ENCODE measurements at regions not wholly inside any gene's neighbourhood (a gene's known extent, or its start where the extent isn't known, plus 50 kb on each side); places are given as distances from the start of the nearest gene placed in this dataset.

DNA sequence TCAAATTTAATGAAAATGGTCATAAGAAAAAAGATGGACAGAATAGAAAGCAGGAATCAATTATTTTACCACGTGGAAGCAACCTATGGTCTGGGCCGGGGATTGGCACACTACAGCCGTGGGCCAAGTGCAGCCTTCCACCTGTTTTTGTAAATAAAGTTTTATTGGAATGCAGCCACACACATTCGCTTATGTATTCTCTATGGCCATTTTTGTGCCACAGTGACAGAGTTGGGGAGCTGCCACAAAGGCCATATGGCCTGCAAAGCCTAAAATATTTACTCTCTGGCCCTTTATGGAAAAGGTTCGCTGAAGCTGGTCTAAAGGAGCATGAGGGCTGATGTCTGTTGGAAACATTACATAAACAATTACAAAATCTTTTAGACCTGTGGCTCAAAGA, 144.8 kb downstream of the TMCO5A start:
- Histone ChIP-seq H3K9me3 (no peaks in the 10 kb centered on the region), H3K27me3 (no peaks in the 10 kb centered on the region), H3K27ac (no peak overlapping the region), H3K36me3 (no peaks in the 10 kb centered on the region), H3K4me1 (peaks cover 0 to 2% (median under 1%) of the 10 kb centered on the region in 4 donors), H3K4me3 (no peak overlapping the region)
- no peak for TF ChIP-seq EP300 (IDR thresholded peaks at IDR 0.05; ENCODE audit: low read depth)
- no peak for TF ChIP-seq POLR2A (IDR thresholded peaks at IDR 0.05)
- TF ChIP-seq, protein P1, sequence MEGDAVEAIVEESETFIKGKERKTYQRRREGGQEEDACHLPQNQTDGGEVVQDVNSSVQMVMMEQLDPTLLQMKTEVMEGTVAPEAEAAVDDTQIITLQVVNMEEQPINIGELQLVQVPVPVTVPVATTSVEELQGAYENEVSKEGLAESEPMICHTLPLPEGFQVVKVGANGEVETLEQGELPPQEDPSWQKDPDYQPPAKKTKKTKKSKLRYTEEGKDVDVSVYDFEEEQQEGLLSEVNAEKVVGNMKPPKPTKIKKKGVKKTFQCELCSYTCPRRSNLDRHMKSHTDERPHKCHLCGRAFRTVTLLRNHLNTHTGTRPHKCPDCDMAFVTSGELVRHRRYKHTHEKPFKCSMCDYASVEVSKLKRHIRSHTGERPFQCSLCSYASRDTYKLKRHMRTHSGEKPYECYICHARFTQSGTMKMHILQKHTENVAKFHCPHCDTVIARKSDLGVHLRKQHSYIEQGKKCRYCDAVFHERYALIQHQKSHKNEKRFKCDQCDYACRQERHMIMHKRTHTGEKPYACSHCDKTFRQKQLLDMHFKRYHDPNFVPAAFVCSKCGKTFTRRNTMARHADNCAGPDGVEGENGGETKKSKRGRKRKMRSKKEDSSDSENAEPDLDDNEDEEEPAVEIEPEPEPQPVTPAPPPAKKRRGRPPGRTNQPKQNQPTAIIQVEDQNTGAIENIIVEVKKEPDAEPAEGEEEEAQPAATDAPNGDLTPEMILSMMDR (IDR thresholded peaks at IDR 0.05): no peak
- TF ChIP-seq POLR2AphosphoS5 (IDR thresholded peaks at IDR 0.05): no peak
- in situ Hi-C loops (cut with MboI; ENCODE audit: low pct_ligation_motif_present in 1 of 4, low pct_unique_long_range_greater_than_20kb in 1 of 4, low sequenced_read_pairs in 3 of 4) (loop anchor here in 1 of 4 donors (10.0 kb wide), 1 partner anchor 74 kb away; no protein-coding TSS in a partner anchor), intact Hi-C loops (cut with DNase I; ENCODE audit: low total_unique reads) (no loop called here)
- 82 to 84% methylated on average over 4 to 5 of the region's 5 CpGs for WGBS, 2 donors (ENCODE audit: low coverage in 1 of 2)
- no peak for DNase-seq

DNA sequence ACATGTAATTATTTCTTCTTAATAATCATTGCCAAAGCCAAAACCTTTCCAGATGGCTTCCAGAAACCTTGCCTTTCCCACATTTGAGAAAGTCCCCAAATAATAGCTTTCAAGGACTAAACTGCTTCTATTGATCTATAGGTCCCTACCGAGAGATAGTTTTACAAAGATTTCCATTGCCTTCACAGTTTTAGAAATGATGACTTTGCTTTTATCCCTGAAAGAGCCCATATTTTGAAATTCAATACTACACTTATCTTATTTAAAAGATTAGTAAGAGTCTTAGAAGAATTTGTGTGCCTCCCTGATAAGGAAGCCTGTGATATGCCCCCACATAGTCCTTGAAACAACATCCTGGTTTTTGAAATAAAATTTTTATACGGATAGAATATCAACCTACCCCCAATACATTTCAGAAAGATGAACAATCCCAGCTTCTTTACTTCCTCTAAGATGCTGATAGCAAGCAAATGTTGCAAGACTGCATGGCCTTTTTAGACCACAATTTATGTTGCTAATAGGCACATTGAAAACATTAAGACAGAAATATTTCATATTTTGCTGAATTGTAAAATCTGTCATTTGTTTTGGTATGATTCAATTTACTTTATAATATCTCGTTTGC, 146.3 kb downstream of the TMCO5A start:
- DNase-seq: no peak
- Histone ChIP-seq H3K4me1 (peaks cover 0 to 7% (median 2%) of the 10 kb centered on the region in 4 donors), H3K27me3 (no peaks in the 10 kb centered on the region), H3K9me3 (no peaks in the 10 kb centered on the region), H3K27ac (no peak overlapping the region), H3K36me3 (no peaks in the 10 kb centered on the region), H3K4me3 (no peak overlapping the region)
- in situ Hi-C loops (cut with MboI; ENCODE audit: low pct_ligation_motif_present in 1 of 4, low pct_unique_long_range_greater_than_20kb in 1 of 4, low sequenced_read_pairs in 3 of 4) (no loop called here), intact Hi-C loops (cut with DNase I; ENCODE audit: low total_unique reads) (no loop called here)
- WGBS, 2 donors (ENCODE audit: low coverage in 1 of 2): 80 to 88% methylated on average over 3 of the region's 3 CpGs
- TF ChIP-seq POLR2AphosphoS5 (IDR thresholded peaks at IDR 0.05) (no peak), EP300 (IDR thresholded peaks at IDR 0.05; ENCODE audit: low read depth) (no peak), POLR2A (IDR thresholded peaks at IDR 0.05) (no peak)
- TF ChIP-seq, protein P1 (IDR thresholded peaks at IDR 0.05): no peak

DNA sequence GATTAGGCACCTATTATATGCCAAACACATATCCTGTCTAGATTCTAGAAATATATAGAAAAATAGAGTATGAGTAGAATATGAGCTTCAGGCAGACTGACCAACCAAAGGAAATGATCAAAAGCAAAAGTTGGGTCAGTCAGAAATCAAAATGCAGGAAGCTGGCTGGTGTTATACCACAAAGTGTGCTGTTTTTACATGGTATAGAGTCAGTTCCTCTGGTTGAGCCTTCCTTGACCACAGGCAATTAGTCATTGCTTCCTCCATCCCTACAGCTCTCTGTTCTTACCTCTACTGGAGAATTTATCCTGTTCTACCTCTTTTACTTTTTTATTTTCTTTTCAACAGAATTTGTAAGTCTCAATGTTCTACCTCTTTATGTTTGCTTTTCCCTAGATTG, 149.8 kb downstream of the TMCO5A start:
- in situ Hi-C loops (cut with MboI; ENCODE audit: low pct_ligation_motif_present in 1 of 4, low pct_unique_long_range_greater_than_20kb in 1 of 4, low sequenced_read_pairs in 3 of 4): no loop called here
- peaks cover 0 to 14% (median 2%) of the 10 kb centered on the region in 4 donors for H3K4me1 ChIP-seq
- no peak overlapping the region for H3K4me3 ChIP-seq
- H3K9me3 ChIP-seq: no peaks in the 10 kb centered on the region
- no peaks in the 10 kb centered on the region for H3K27me3 ChIP-seq
- H3K27ac ChIP-seq: peak overlapping the region in 1 of 4 donors; percentile 9
- intact Hi-C loops (cut with DNase I; ENCODE audit: low total_unique reads): no loop called here
- no peak for DNase-seq
- H3K36me3 ChIP-seq: no peaks in the 10 kb centered on the region
- TF ChIP-seq, protein P1 (IDR thresholded peaks at IDR 0.05): no peak
- TF ChIP-seq POLR2A (IDR thresholded peaks at IDR 0.05) (no peak), EP300 (IDR thresholded peaks at IDR 0.05; ENCODE audit: low read depth) (no peak), POLR2AphosphoS5 (IDR thresholded peaks at IDR 0.05) (no peak)

DNA sequence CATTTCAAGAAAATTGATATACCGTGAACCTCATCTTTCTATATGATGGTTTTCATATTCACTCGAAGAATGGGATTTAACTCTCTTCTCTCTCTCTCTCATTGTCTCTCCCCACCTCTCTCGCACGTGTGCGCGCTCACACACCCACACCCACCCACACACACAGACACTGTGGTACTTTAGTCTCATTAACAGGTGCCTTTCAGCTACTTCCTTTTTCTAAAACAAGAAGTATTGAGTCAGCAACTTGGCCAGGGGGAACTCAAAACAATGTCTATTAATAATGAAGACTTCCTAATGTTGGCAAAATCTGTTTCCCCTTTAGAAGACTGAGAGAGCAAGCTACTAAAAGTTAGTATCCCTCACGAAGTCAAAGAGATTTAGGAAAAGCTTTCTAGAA, 150.7 kb downstream of the TMCO5A start:
- DNase-seq: no peak
- Histone ChIP-seq H3K4me3 (no peak overlapping the region), H3K27ac (peak overlapping the region in 3 of 4 donors; percentile 9 to 17 (median 12)), H3K9me3 (no peaks in the 10 kb centered on the region), H3K27me3 (no peaks in the 10 kb centered on the region), H3K4me1 (peaks cover 0 to 14% (median 2%) of the 10 kb centered on the region in 4 donors), H3K36me3 (no peaks in the 10 kb centered on the region)
- WGBS, 2 donors (ENCODE audit: low coverage in 1 of 2): 58 to 66% methylated on average over 7 of the region's 7 CpGs
- in situ Hi-C loops (cut with MboI; ENCODE audit: low pct_ligation_motif_present in 1 of 4, low pct_unique_long_range_greater_than_20kb in 1 of 4, low sequenced_read_pairs in 3 of 4) (no loop called here), intact Hi-C loops (cut with DNase I; ENCODE audit: low total_unique reads) (no loop called here)
- TF ChIP-seq EP300 (IDR thresholded peaks at IDR 0.05; ENCODE audit: low read depth) (no peak), POLR2AphosphoS5 (IDR thresholded peaks at IDR 0.05) (no peak), POLR2A (IDR thresholded peaks at IDR 0.05) (no peak)
- TF ChIP-seq, protein P1 (IDR thresholded peaks at IDR 0.05): no peak

All from transverse colon (tissue), 4 donors.